SK-N-MC (cell line): ENCODE measurements at regions not wholly inside any gene's neighbourhood (a gene's known extent, or its start where the extent isn't known, plus 50 kb on each side); places are given as distances from the start of the nearest gene placed in this dataset.

Experiments used
- EZH2 ChIP-seq: fragments of 200-600 bp; sonication (generic); IDR thresholded peaks from one replicate; pipeline ENCODE4 v1.6.1; 2017; ENCODE audit warnings: antibody characterized with exemption
- POLR2AphosphoS5 ChIP-seq: IDR thresholded peaks from 2 replicates; pipeline ENCODE4 v1.6.1; 2012; ENCODE audit warnings: mild to moderate bottlenecking, low read depth, low read length, borderline replicate concordance

DNA sequence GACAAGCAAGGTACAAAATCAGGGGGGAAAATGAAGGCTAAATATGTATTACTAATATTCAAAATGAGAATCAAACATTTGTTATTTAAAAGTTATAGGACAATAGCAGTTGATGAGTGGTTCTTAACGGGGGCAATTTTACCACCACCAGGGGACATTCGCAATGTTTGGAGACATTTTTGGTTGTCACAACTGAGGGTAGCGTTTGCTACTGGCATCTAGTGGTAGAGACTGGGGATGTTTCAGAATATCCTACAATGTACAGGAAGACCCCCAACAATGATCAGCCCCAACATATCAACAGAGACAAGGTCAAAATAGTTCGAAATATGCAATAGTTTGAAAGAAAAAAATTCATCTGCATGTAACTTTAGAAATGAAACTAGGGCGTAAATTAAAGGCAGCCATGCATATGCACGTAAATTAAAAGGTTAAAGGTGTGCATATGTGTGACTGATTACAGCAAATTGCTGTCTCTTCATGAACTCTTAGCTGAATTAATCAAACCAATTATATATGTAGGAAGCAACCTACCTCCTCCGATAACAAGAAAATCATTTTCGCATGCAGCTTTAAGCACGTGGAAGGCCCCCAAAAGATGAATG is 61.2 kb upstream of the CUL3 start:
- TF ChIP-seq EZH2 (no peak), POLR2AphosphoS5 (no peak)
